H9 (cell line): ENCODE measurements at regions not wholly inside any gene's neighbourhood (a gene's known extent, or its start where the extent isn't known, plus 50 kb on each side); places are given as distances from the start of the nearest gene placed in this dataset.

Experiments used
- DNase-seq: peaks from one replicate; pipeline ENCODE4 v3.0.0-alpha.2; 2017
- H2AFZ ChIP-seq: one replicate; pipeline ENCODE4 v1.6.1; 2013; ENCODE audit warnings: mild to moderate bottlenecking, low read length, control low read depth, moderate library complexity
- H2AK5ac ChIP-seq: 2 replicates; pipeline ENCODE4 v1.6.1; 2013; ENCODE audit warnings: low read length, control low read depth, mixed read lengths; ENCODE audit not compliant: insufficient read length
- H2BK120ac ChIP-seq: one replicate; pipeline ENCODE4 v1.6.1; 2013; ENCODE audit warnings: low read depth, mild to moderate bottlenecking, low read length, control low read depth, inconsistent platforms; ENCODE audit not compliant: poor library complexity, severe bottlenecking
- H2BK12ac ChIP-seq: 2 replicates; pipeline ENCODE4 v1.6.1; 2013; ENCODE audit warnings: low read length, control low read depth, mixed read lengths, low read depth; ENCODE audit not compliant: insufficient read length
- H2BK15ac ChIP-seq: 2 replicates; pipeline ENCODE4 v1.6.1; 2013; ENCODE audit warnings: low read depth, low read length, control low read depth
- H2BK20ac ChIP-seq: one replicate; pipeline ENCODE4 v1.6.1; 2013; ENCODE audit warnings: low read depth, mild to moderate bottlenecking, low read length, control low read depth, inconsistent platforms; ENCODE audit not compliant: poor library complexity, severe bottlenecking
- H2BK5ac ChIP-seq: 2 replicates; pipeline ENCODE4 v1.6.1; 2013; ENCODE audit warnings: low read length, control low read depth, mixed read lengths; ENCODE audit not compliant: insufficient read length
- H3K14ac ChIP-seq: 2 replicates; pipeline ENCODE4 v1.6.1; 2013; ENCODE audit warnings: low read length, control low read depth; ENCODE audit not compliant: insufficient read depth
- H3K18ac ChIP-seq: 2 replicates; pipeline ENCODE4 v1.6.1; 2013; ENCODE audit warnings: low read depth, mild to moderate bottlenecking, mixed read lengths, low read length, control low read depth; ENCODE audit not compliant: insufficient read length
- H3K23ac ChIP-seq: 2 replicates; pipeline ENCODE4 v1.6.1; 2013; ENCODE audit warnings: low read length, control low read depth, mixed read lengths, low read depth; ENCODE audit not compliant: insufficient read length
- H3K23me2 ChIP-seq: 2 replicates; pipeline ENCODE4 v1.6.1; 2013; ENCODE audit warnings: low read depth, mild to moderate bottlenecking, mixed read lengths, low read length, control low read depth; ENCODE audit not compliant: insufficient read length, poor library complexity, severe bottlenecking
- H3K27ac ChIP-seq: 2 replicates; pipeline ENCODE4 v1.5.1; 2013; ENCODE audit warnings: low read length, control low read depth, mixed read lengths, low read depth; ENCODE audit not compliant: insufficient read length
- H3K27me3 ChIP-seq: 2 replicates; pipeline ENCODE4 v1.6.1; 2013; ENCODE audit warnings: low read length, control low read depth, inconsistent platforms; ENCODE audit not compliant: insufficient read depth
- H3K4ac ChIP-seq: 2 replicates; pipeline ENCODE4 v1.6.1; 2013; ENCODE audit warnings: low read depth, mild to moderate bottlenecking, control low read depth, inconsistent platforms, low read length, moderate library complexity
- H3K4me1 ChIP-seq: 2 replicates; pipeline ENCODE4 v1.6.1; 2013; ENCODE audit warnings: low read length, control low read depth, inconsistent platforms; ENCODE audit not compliant: insufficient read depth
- H3K4me2 ChIP-seq: 2 replicates; pipeline ENCODE4 v1.6.1; 2013; ENCODE audit warnings: low read length, control low read depth, mixed read lengths; ENCODE audit not compliant: insufficient read length, insufficient read depth
- H3K56ac ChIP-seq: 2 replicates; pipeline ENCODE4 v1.6.1; 2013; ENCODE audit warnings: low read depth, mild to moderate bottlenecking, mixed read lengths, low read length, control low read depth; ENCODE audit not compliant: insufficient read length
- H3K79me1 ChIP-seq: 2 replicates; pipeline ENCODE4 v1.6.1; 2013; ENCODE audit warnings: low read depth, mild to moderate bottlenecking, moderate library complexity, low read length, control low read depth, inconsistent platforms; ENCODE audit not compliant: insufficient read depth, poor library complexity, severe bottlenecking
- H3K79me2 ChIP-seq: 2 replicates; pipeline ENCODE4 v1.6.1; 2013; ENCODE audit warnings: low read length, control low read depth, inconsistent platforms; ENCODE audit not compliant: insufficient read depth
- H3K9ac ChIP-seq: 2 replicates; pipeline ENCODE4 v1.6.1; 2013; ENCODE audit warnings: low read length, control low read depth, mixed read lengths; ENCODE audit not compliant: insufficient read length; ENCODE audit errors: extremely low read depth
- H3K9me3 ChIP-seq: one replicate; pipeline ENCODE4 v1.6.1; 2013; ENCODE audit warnings: low read depth, low read length, inconsistent platforms; ENCODE audit not compliant: control insufficient read depth
- H3T11ph ChIP-seq: one replicate; pipeline ENCODE4 v1.6.1; 2013; ENCODE audit warnings: mild to moderate bottlenecking, low read length, control low read depth, inconsistent platforms
- H4K20me1 ChIP-seq: one replicate; pipeline ENCODE4 v1.6.1; 2013; ENCODE audit not compliant: control insufficient read depth, insufficient read length, insufficient read depth
- H4K5ac ChIP-seq: 2 replicates; pipeline ENCODE4 v1.6.1; 2013; ENCODE audit warnings: low read depth, mild to moderate bottlenecking, mixed read lengths, low read length, control low read depth; ENCODE audit not compliant: insufficient read length
- H4K8ac ChIP-seq: replicated peaks from 2 replicates; pipeline ENCODE4 v1.6.1; 2013; ENCODE audit warnings: low read length, control low read depth, mixed read lengths, low read depth; ENCODE audit not compliant: insufficient read length
- H4K91ac ChIP-seq: 2 replicates; pipeline ENCODE4 v1.6.1; 2013; ENCODE audit warnings: low read depth, mild to moderate bottlenecking, moderate library complexity, mixed read lengths, low read length, control low read depth; ENCODE audit not compliant: insufficient read length
- H3K27ac Mint-ChIP-seq, 3 experiments: 2 replicates in 2 of 3; 3 replicates in 1 of 3; pipeline ENCODE4 v1.8.0; 2020 to 2021; ENCODE audit warnings: mixed read lengths in 3 of 3, mild to moderate bottlenecking in 1 of 3, moderate library complexity in 1 of 3
- H3K27me3 Mint-ChIP-seq: 2 replicates; pipeline ENCODE4 v1.8.0; 2021; ENCODE audit warnings: low read depth, mild to moderate bottlenecking, moderate library complexity, mixed read lengths
- H3K36me3 Mint-ChIP-seq, 3 experiments: 2 replicates in 2 of 3; 3 replicates in 1 of 3; pipeline ENCODE4 v1.8.0; 2020 to 2021; ENCODE audit warnings: low read depth in 3 of 3, mixed read lengths in 3 of 3; ENCODE audit not compliant: insufficient read depth in 1 of 3
- H3K4me1 Mint-ChIP-seq, 2 experiments: 2 replicates each; pipeline ENCODE4 v1.8.0; 2020; ENCODE audit warnings: mixed read lengths in 2 of 2
- H3K4me3 Mint-ChIP-seq, 2 experiments: 2 replicates in 1 of 2; 3 replicates in 1 of 2; pipeline ENCODE4 v1.8.0; 2020 to 2021; ENCODE audit warnings: mild to moderate bottlenecking in 2 of 2, mixed read lengths in 2 of 2, moderate library complexity in 1 of 2
- H3K9me3 Mint-ChIP-seq, 2 experiments: 2 replicates in 1 of 2; 3 replicates in 1 of 2; pipeline ENCODE4 v1.8.0; 2020; ENCODE audit warnings: mild to moderate bottlenecking in 2 of 2, mixed read lengths in 2 of 2, moderate library complexity in 1 of 2
- CTCF ChIP-seq: fragments of 200-600 bp; sonication (generic); conservative IDR thresholded peaks from 3 replicates; pipeline ENCODE4 v1.8.0; 2021; ENCODE audit warnings: antibody characterized with exemption, mild to moderate bottlenecking
- WGBS: extraction: QIAGEN DNeasy Blood & Tissue Kit; methylation state at CpG from one replicate; pipeline ENCODE4 v1.1.7; 2013; ENCODE audit warnings: missing lambda C conversion rate, low lambda C conversion rate, mixed read lengths; ENCODE audit not compliant: insufficient read length; ENCODE audit errors: extremely low coverage; 5-methylcytosine and 5-hydroxymethylcytosine counted together

- Histone ChIP-seq H2AFZ (no peak overlapping the region), H3K23me2 (no peaks in the 10 kb centered on the region), H3K27me3 (no peaks in the 10 kb centered on the region), H4K5ac (no peak overlapping the region), H3K14ac (peak overlapping the region; percentile 73; the same call in 1 of the 2 replicates), H3T11ph (no peak overlapping the region), H4K8ac (no peak overlapping the region), H2BK12ac (peak overlapping the region; percentile 76), H3K79me1 (no peaks in the 10 kb centered on the region), H3K4ac (no peak overlapping the region), H3K23ac (no peak overlapping the region), H3K4me2 (no peak overlapping the region), H2BK15ac (no peak overlapping the region), H2BK5ac (no peak overlapping the region), H2BK20ac (no peak overlapping the region), H3K56ac (no peak overlapping the region), H3K27ac (no peak overlapping the region), H2AK5ac (no peak overlapping the region), H2BK120ac (peak overlapping the region; percentile 76), H3K4me1 (no peaks in the 10 kb centered on the region), H3K9ac (no peak overlapping the region), H3K9me3 (no peaks in the 10 kb centered on the region), H3K18ac (peak overlapping the region; percentile 42), H4K91ac (no peak overlapping the region), H3K79me2 (no peaks in the 10 kb centered on the region; the same call in 1 of the 2 replicates), H4K20me1 (no peaks in the 10 kb centered on the region)
- TF ChIP-seq CTCF = no peak
- Mint-ChIP-seq H3K27me3 (peaks cover 25% of the 10 kb centered on the region), H3K9me3 (peaks cover 6 to 10% of the 10 kb centered on the region in 2 experiments; a peak in 3 of 5 replicates), H3K4me1 (peaks cover 11 to 36% of the 10 kb centered on the region in 2 experiments), H3K4me3 (no peak overlapping the region), H3K36me3 (peaks cover 0 to 10% (median 4%) of the 10 kb centered on the region in 3 experiments; a peak in 4 of 7 replicates), H3K27ac (no peak overlapping the region)
- no peak for DNase-seq
- no CpG with 5 or more reads among the region's 11 CpGs for WGBS
Observed at GRCh38 chr17:74055508-74056160, 147.8 kb upstream of the RPL38 start.
